ENCODE measurements at regions not wholly inside any gene's neighbourhood (a gene's known extent, or its start where the extent isn't known, plus 50 kb on each side); places are given as distances from the start of the nearest gene placed in this dataset.

DNA sequence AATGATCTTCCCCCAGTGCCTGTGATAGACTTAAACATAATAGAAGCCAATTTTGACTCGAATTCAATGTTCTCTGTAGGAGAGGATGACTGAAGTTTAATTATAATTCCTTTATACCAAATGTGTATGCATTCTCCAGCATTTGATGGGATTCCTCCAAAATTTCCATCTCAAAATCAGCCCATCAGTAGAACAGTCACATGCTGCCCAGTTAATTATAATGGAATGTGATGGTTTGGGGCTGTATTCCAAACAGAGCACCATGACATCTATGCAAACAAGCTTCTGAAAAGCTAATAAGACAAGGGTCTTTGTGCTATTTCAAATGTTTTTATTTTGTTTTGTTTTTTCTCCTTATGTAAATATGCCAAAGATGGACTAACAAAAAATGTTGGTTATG lies 127.7 kb upstream of the SPATA16 start:
- H3K36me3 ChIP-seq (ENCODE audit: control insufficient read depth, insufficient read depth, low read length): no peaks in the 10 kb centered on the region
- TF ChIP-seq, protein P1, sequence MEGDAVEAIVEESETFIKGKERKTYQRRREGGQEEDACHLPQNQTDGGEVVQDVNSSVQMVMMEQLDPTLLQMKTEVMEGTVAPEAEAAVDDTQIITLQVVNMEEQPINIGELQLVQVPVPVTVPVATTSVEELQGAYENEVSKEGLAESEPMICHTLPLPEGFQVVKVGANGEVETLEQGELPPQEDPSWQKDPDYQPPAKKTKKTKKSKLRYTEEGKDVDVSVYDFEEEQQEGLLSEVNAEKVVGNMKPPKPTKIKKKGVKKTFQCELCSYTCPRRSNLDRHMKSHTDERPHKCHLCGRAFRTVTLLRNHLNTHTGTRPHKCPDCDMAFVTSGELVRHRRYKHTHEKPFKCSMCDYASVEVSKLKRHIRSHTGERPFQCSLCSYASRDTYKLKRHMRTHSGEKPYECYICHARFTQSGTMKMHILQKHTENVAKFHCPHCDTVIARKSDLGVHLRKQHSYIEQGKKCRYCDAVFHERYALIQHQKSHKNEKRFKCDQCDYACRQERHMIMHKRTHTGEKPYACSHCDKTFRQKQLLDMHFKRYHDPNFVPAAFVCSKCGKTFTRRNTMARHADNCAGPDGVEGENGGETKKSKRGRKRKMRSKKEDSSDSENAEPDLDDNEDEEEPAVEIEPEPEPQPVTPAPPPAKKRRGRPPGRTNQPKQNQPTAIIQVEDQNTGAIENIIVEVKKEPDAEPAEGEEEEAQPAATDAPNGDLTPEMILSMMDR (IDR thresholded peaks at IDR 0.05; ENCODE audit: insufficient read depth, low read length, poor library complexity, severe bottlenecking): no peak
- H3K4me3 ChIP-seq (ENCODE audit: low read depth, low read length): no peak overlapping the region
- H3K27me3 ChIP-seq (ENCODE audit: control insufficient read depth, insufficient read depth, low read length): no peaks in the 10 kb centered on the region
- DNase-seq (ENCODE audit: low read depth): no peak

DNA sequence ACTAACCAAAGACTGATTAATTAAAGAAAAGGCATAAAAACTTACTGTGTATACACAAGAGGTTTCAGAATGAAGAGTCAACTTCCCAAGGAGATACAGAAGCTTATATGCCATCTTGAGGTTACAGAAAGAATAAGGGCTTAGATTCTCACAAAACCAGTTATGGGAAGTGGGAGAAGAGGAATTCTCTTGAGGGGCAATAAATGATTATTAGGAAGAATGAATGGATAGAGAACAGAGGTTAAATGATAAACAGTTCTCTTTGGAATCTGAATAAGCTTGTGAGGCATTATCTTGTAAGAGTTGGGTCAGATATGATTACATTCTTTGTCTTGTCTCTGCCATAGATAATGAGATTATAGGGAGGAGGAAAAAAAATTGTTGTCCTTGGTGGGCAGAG lies 126.7 kb upstream of the SPATA16 start:
- no peaks in the 10 kb centered on the region for H3K36me3 ChIP-seq (ENCODE audit: control insufficient read depth, insufficient read depth, low read length)
- TF ChIP-seq, protein P1 (IDR thresholded peaks at IDR 0.05; ENCODE audit: insufficient read depth, low read length, poor library complexity, severe bottlenecking): no peak
- DNase-seq (ENCODE audit: low read depth): no peak
- H3K4me3 ChIP-seq (ENCODE audit: low read depth, low read length): no peak overlapping the region
- H3K27me3 ChIP-seq (ENCODE audit: control insufficient read depth, insufficient read depth, low read length): no peaks in the 10 kb centered on the region

DNA sequence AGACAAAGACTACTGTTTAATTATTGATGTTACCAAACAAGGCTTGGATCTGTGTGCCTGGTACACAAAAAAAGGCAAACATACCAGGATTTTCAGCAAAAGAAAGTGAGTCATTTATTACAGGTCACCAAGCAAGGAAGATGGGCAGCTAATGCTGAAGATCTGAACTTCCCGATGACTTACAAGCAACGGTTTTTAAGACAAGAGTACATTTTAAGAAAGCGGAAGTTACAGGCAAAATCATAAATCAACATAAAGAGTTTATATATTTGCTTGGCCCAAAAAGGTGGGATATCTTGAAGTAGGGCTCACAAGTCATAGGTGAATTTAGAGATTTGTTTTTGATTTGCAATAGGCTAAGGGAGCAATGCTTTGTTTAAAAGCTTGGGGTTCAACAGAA lies 125.4 kb upstream of the SPATA16 start:
- no peak for DNase-seq (ENCODE audit: low read depth)
- no peaks in the 10 kb centered on the region for H3K27me3 ChIP-seq (ENCODE audit: control insufficient read depth, insufficient read depth, low read length)
- no peaks in the 10 kb centered on the region for H3K36me3 ChIP-seq (ENCODE audit: control insufficient read depth, insufficient read depth, low read length)
- TF ChIP-seq, protein P1 (IDR thresholded peaks at IDR 0.05; ENCODE audit: insufficient read depth, low read length, poor library complexity, severe bottlenecking): no peak
- H3K4me3 ChIP-seq (ENCODE audit: low read depth, low read length): no peak overlapping the region

DNA sequence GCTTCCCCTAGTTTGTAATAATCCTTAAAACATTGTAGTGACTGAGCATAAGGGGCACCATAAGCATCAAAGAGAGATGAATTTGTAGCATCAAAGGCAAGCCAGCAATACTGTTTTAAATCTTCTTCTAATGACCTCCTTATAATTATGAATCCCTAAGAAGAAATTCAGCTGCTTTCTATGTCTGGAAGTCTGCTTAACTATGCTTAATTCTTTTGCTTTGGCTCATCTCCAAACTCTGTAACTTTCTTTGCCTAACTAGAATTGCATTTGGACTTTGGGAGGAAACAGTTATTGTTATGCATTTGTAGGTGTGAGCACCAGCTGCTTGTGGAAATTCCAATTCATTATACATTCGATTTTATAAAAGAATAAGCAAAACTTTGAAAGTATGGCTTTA lies 117.7 kb upstream of the SPATA16 start:
- Histone ChIP-seq H3K36me3 (ENCODE audit: control insufficient read depth, insufficient read depth, low read length) (no peaks in the 10 kb centered on the region), H3K27me3 (ENCODE audit: control insufficient read depth, insufficient read depth, low read length) (no peaks in the 10 kb centered on the region), H3K4me3 (ENCODE audit: low read depth, low read length) (no peak overlapping the region)
- TF ChIP-seq, protein P1 (IDR thresholded peaks at IDR 0.05; ENCODE audit: insufficient read depth, low read length, poor library complexity, severe bottlenecking): no peak
- no peak for DNase-seq (ENCODE audit: low read depth)

DNA sequence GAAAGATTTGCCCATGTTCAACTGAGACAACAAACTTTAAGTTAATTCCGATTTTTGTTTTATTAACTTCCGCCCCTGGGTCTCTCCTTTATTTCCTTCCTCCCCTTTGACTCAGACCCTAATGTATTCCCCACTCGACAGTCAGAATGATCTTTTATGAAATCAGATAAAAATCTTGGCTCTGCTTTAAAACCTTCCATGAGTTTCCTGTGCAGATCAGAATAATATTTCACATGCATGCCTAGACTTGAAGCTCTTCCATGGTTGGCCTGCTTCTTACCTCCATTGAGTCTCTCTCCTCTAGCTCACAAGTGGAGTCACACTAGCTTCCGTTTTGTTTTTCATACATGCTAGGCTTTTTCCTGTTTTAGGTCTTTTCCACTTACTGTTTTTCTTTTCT lies 116.8 kb upstream of the SPATA16 start:
- no peak for DNase-seq (ENCODE audit: low read depth)

DNA sequence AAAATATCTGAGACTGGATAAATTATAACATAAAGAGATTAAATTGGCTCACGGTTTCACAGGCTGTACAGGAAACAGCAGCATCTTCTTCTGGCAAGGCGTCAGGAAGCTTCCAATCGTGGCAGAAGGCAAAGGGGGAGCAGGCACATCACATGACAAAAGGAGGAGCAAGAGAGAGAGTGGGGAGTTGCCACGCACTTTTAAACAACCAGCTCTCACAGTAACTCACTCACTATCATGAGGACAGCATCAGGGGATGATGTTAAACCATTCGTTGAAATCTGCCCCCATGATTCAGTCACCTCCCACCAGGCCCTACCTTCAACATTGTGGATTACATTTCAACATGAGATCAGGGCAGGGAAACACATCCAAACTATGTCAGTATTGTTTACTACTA lies 114.5 kb upstream of the SPATA16 start:
- TF ChIP-seq, protein P1 (IDR thresholded peaks at IDR 0.05; ENCODE audit: insufficient read depth, low read length, poor library complexity, severe bottlenecking): no peak

More for the DNA sequence above, 116.8 kb upstream of the SPATA16 start:
- Histone ChIP-seq H3K4me3 (ENCODE audit: low read depth, low read length) (no peak overlapping the region), H3K36me3 (ENCODE audit: control insufficient read depth, insufficient read depth, low read length) (no peaks in the 10 kb centered on the region), H3K27me3 (ENCODE audit: control insufficient read depth, insufficient read depth, low read length) (no peaks in the 10 kb centered on the region)
- TF ChIP-seq, protein P1 (IDR thresholded peaks at IDR 0.05; ENCODE audit: insufficient read depth, low read length, poor library complexity, severe bottlenecking): no peak

More for the DNA sequence above, 114.5 kb upstream of the SPATA16 start:
- no peaks in the 10 kb centered on the region for H3K27me3 ChIP-seq (ENCODE audit: control insufficient read depth, insufficient read depth, low read length)
- DNase-seq (ENCODE audit: low read depth): no peak
- H3K4me3 ChIP-seq (ENCODE audit: low read depth, low read length): no peak overlapping the region
- H3K36me3 ChIP-seq (ENCODE audit: control insufficient read depth, insufficient read depth, low read length): no peaks in the 10 kb centered on the region
